GM12873 (cell line): ENCODE measurements at regions not wholly inside any gene's neighbourhood (a gene's known extent, or its start where the extent isn't known, plus 50 kb on each side); places are given as distances from the start of the nearest gene placed in this dataset.

ENCODE experiments used
- CTCF ChIP-seq: IDR thresholded peaks from 2 replicates; pipeline ENCODE4 v1.5.1; 2012; ENCODE audit warnings: low read depth, mild to moderate bottlenecking, moderate library complexity, low read length, control low read depth; ENCODE audit not compliant: insufficient read depth; ENCODE audit errors: missing control alignments

GRCh38 chr5:24215114-24215513, 429.7 kb downstream of the CDH10 start:
- no peak for TF ChIP-seq CTCF

- no peak for TF ChIP-seq CTCF
Observed at GRCh38 chr5:24222876-24223275, 421.9 kb downstream of the CDH10 start.

DNA sequence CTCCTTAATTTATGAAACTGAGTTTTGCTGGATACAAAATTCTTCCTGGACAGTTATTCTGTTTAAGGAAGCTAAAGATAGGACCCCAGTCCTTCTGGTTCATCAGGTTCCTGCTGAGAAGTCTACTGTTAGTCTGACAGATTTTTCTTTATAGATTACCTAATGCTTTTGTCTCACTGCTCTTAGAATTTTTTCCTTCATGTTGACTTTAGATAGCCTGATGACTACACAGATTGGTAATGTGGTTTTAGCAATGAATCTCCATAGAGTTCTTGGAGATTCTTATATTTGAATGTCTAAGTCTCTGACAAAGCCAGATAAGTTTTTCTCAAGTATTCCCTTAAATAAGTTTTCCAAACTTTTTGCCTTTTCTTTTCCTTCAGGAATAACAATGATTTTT, 419.7 kb downstream of the CDH10 start:
- TF ChIP-seq CTCF, result no peak

DNA sequence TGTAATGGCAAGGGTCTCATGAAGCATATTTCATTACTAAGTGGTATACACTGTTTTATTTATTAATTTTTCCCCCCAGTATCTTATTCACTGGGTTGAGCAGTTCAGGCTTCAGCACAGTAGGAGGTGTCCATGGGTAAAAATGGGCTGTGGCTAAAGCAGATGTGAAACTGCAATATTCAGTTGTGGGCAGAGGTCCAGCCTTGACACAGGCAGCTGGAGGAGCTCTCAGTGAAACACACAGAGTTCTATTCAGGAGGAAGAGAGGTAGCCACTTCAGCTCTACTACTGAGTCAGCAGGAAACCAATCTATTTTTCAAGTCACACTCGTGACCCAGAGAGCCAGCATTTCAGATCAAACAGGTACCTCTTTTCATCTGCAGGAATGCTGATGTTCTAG, 418.3 kb downstream of the CDH10 start:
- no peak for TF ChIP-seq CTCF

DNA sequence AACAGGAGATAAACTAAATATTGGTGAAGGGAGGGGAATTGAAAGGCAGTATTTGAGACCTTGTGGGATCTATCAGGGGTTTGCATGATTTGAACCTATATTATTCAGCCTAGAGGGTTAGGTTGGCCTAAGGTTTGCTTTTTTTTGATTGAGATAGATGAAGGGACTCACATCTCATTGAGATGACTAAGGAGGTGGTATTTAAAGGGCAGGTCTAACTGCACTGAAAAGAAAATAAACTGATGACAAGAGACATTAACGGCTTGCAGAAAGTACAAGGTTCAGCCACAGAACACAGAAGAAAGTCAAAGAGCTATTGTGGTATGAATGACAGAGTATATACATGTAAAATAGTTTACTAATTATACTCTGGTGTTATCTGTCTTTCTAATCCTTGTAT, 412.7 kb downstream of the CDH10 start:
- no peak for TF ChIP-seq CTCF

- TF ChIP-seq CTCF, result no peak
Observed at GRCh38 chr5:24232929-24233498, 411.8 kb downstream of the CDH10 start.

DNA sequence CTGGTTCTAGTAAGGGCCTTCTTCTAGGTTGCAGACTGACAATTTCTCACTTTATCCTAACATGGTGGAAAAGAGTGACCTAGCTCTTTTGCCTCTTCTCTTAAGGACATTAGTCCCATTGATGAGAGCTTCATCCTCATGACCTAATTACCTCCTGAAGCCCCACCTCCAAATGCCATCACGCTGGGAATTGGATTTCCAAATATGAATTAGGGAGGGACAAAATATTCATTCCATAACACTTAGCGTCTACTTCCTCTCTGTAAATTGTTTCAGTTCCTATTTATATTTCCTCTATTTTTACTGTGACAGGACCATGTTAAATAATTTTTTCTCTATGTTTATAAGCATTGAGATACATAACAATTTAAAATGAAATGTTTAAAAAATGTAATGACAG, 408.8 kb downstream of the CDH10 start:
- no peak for TF ChIP-seq CTCF
